Loucy (cell line): ENCODE measurements at regions not wholly inside any gene's neighbourhood (a gene's known extent, or its start where the extent isn't known, plus 50 kb on each side); places are given as distances from the start of the nearest gene placed in this dataset.

Experiments used
- CTCF ChIP-seq: fragments of 200-600 bp; sonication (generic); conservative IDR thresholded peaks from 2 replicates; pipeline ENCODE4 v1.5.1; 2014; ENCODE audit warnings: mild to moderate bottlenecking, antibody characterized with exemption, low read length
- EZH2phosphoT487 ChIP-seq: fragments of 200-600 bp; IDR thresholded peaks from 2 replicates; pipeline ENCODE4 v1.6.1; 2018; ENCODE audit warnings: antibody characterized with exemption, mild to moderate bottlenecking, moderate library complexity, borderline replicate concordance

- TF ChIP-seq CTCF (no peak), EZH2phosphoT487 (no peak)
These were observed 75.8 kb upstream of the IER5L start for GRCh38 chr9:129253803-129254381.
